D721Med (cell line): ENCODE measurements at regions not wholly inside any gene's neighbourhood (a gene's known extent, or its start where the extent isn't known, plus 50 kb on each side); places are given as distances from the start of the nearest gene placed in this dataset.

Experiments used
- DNase-seq: peaks from one replicate; pipeline ENCODE4 v3.0.0; 2011; ENCODE audit warnings: low spot score; ENCODE audit not compliant: insufficient read length
- FAIRE-seq: peaks from 2 replicates; lab custom pipeline; 2011; peaks lifted over from hg19 to GRCh38; lab: Jason Lieb, UNC
- CTCF ChIP-seq: IDR thresholded peaks from 2 replicates; pipeline ENCODE4 v1.5.1; 2012; ENCODE audit warnings: mild to moderate bottlenecking, control low read depth; ENCODE audit not compliant: insufficient read depth; ENCODE audit errors: missing control alignments

GRCh38 chr15:79689030-79689429 is 207.8 kb downstream of the MTHFS start:
- DNase-seq (no peak), FAIRE-seq (no peak)
- no peak for TF ChIP-seq CTCF

GRCh38 chr15:79700951-79701480 is 195.8 kb downstream of the MTHFS start:
- FAIRE-seq (no peak), DNase-seq (no peak)
- TF ChIP-seq CTCF = no peak

- DNase-seq (no peak), FAIRE-seq (no peak)
- TF ChIP-seq CTCF = no peak
Measured at GRCh38 chr15:79702621-79703020, 194.2 kb downstream of the MTHFS start.

- TF ChIP-seq CTCF = no peak
- DNase-seq (no peak), FAIRE-seq (no peak)
Measured at GRCh38 chr15:79721256-79721655, 175.6 kb downstream of the MTHFS start.

GRCh38 chr15:79724312-79724711 is 172.5 kb downstream of the MTHFS start:
- TF ChIP-seq CTCF = no peak
- no peak for FAIRE-seq
- DNase-seq = no peak

GRCh38 chr15:79724804-79725203 is 172.0 kb downstream of the MTHFS start:
- TF ChIP-seq CTCF = no peak
- DNase-seq (no peak), FAIRE-seq (no peak)

GRCh38 chr15:79728867-79729266 is 167.9 kb downstream of the MTHFS start:
- TF ChIP-seq CTCF = no peak
- no peak for DNase-seq
- FAIRE-seq = no peak
